ENCODE measurements at regions not wholly inside any gene's neighbourhood (a gene's known extent, or its start where the extent isn't known, plus 50 kb on each side); places are given as distances from the start of the nearest gene placed in this dataset.

- Histone ChIP-seq H3K27ac (ENCODE audit: low read length) (no peak overlapping the region), H3K9ac (ENCODE audit: low read length) (no peak overlapping the region), H3K36me3 (replicated peaks; ENCODE audit: insufficient read depth, low read length) (no peaks in the 10 kb centered on the region), H3F3A (ENCODE audit: insufficient read depth, low read length) (no peaks in the 10 kb centered on the region), H3K9me2 (replicated peaks; ENCODE audit: insufficient read depth, low read length) (no peaks in the 10 kb centered on the region), H3K9me3 (replicated peaks; ENCODE audit: insufficient read depth, low read length) (no peaks in the 10 kb centered on the region), H4K20me1 (ENCODE audit: insufficient read depth, low read length) (no peaks in the 10 kb centered on the region), H3K4me3 (ENCODE audit: low read length) (no peak overlapping the region), H3K4me1 (ENCODE audit: low read length) (no peaks in the 10 kb centered on the region), H2AFZ (ENCODE audit: low read length) (no peak overlapping the region), H3K27me3 (replicated peaks; ENCODE audit: insufficient read depth, low read length) (no peaks in the 10 kb centered on the region), H3K79me2 (ENCODE audit: low read length) (no peaks in the 10 kb centered on the region), H3K4me2 (ENCODE audit: low read depth, low read length) (no peak overlapping the region)
- TF ChIP-seq EZH2phosphoT487 (IDR thresholded peaks at IDR 0.05; ENCODE audit: low read length) (no peak), CTCF (IDR thresholded peaks at IDR 0.05; ENCODE audit: low read length) (no peak)
- no peak for DNase-seq
Measured at GRCh38 chr4:54588404-54588803, 69.4 kb upstream of the KIT start.

GRCh38 chr4:54589586-54589985 lies 68.2 kb upstream of the KIT start:
- no peak overlapping the region for H3K27ac ChIP-seq (ENCODE audit: low read length)

GRCh38 chr4:54593795-54594322 lies 63.9 kb upstream of the KIT start:
- Histone ChIP-seq H3K9ac (ENCODE audit: low read length) (no peak overlapping the region), H3K36me3 (replicated peaks; ENCODE audit: insufficient read depth, low read length) (no peaks in the 10 kb centered on the region), H3K27me3 (replicated peaks; ENCODE audit: insufficient read depth, low read length) (no peaks in the 10 kb centered on the region), H3K4me2 (ENCODE audit: low read depth, low read length) (no peak overlapping the region), H3K4me1 (ENCODE audit: low read length) (no peaks in the 10 kb centered on the region), H3K27ac (ENCODE audit: low read length) (no peak overlapping the region), H3K9me2 (replicated peaks; ENCODE audit: insufficient read depth, low read length) (no peaks in the 10 kb centered on the region), H3F3A (ENCODE audit: insufficient read depth, low read length) (no peaks in the 10 kb centered on the region), H3K9me3 (replicated peaks; ENCODE audit: insufficient read depth, low read length) (no peaks in the 10 kb centered on the region), H2AFZ (ENCODE audit: low read length) (no peak overlapping the region), H3K79me2 (ENCODE audit: low read length) (no peaks in the 10 kb centered on the region), H4K20me1 (ENCODE audit: insufficient read depth, low read length) (no peaks in the 10 kb centered on the region), H3K4me3 (ENCODE audit: low read length) (no peak overlapping the region)
- TF ChIP-seq EZH2phosphoT487 (IDR thresholded peaks at IDR 0.05; ENCODE audit: low read length) (no peak), CTCF (IDR thresholded peaks at IDR 0.05; ENCODE audit: low read length) (no peak), EZH2 (optimal IDR thresholded peaks at IDR 0.05; ENCODE audit: low read depth, low read length) (no peak)
- no peak for DNase-seq

More at GRCh38 chr4:54589586-54589985, 68.2 kb upstream of the KIT start:
- Histone ChIP-seq H3F3A (ENCODE audit: insufficient read depth, low read length) (no peaks in the 10 kb centered on the region), H3K4me1 (ENCODE audit: low read length) (no peaks in the 10 kb centered on the region), H3K9ac (ENCODE audit: low read length) (no peak overlapping the region), H3K36me3 (replicated peaks; ENCODE audit: insufficient read depth, low read length) (no peaks in the 10 kb centered on the region), H3K9me2 (replicated peaks; ENCODE audit: insufficient read depth, low read length) (no peaks in the 10 kb centered on the region), H3K27me3 (replicated peaks; ENCODE audit: insufficient read depth, low read length) (no peaks in the 10 kb centered on the region), H2AFZ (ENCODE audit: low read length) (no peak overlapping the region), H3K9me3 (replicated peaks; ENCODE audit: insufficient read depth, low read length) (no peaks in the 10 kb centered on the region), H3K79me2 (ENCODE audit: low read length) (no peaks in the 10 kb centered on the region), H4K20me1 (ENCODE audit: insufficient read depth, low read length) (no peaks in the 10 kb centered on the region), H3K4me2 (ENCODE audit: low read depth, low read length) (no peak overlapping the region), H3K4me3 (ENCODE audit: low read length) (no peak overlapping the region)
- no peak for DNase-seq
- TF ChIP-seq EZH2 (optimal IDR thresholded peaks at IDR 0.05; ENCODE audit: low read depth, low read length) (no peak), CTCF (IDR thresholded peaks at IDR 0.05; ENCODE audit: low read length) (no peak), EZH2phosphoT487 (IDR thresholded peaks at IDR 0.05; ENCODE audit: low read length) (no peak)
